Sigmoid colon (tissue), 6 donors: ENCODE measurements at regions not wholly inside any gene's neighbourhood (a gene's known extent, or its start where the extent isn't known, plus 50 kb on each side); places are given as distances from the start of the nearest gene placed in this dataset.

Experiments
- DNase-seq: peaks from one replicate; pipeline ENCODE4 v3.0.0-alpha.2; 2019
- H3K27ac ChIP-seq, 4 donors: fragments of 200-600 bp; sonication (generic); one replicate each; pipeline ENCODE4 v1.5.1; 2016 to 2019; ENCODE audit warnings: mild to moderate bottlenecking in 1 of 4
- H3K27me3 ChIP-seq, 3 donors: fragments of 200-600 bp; sonication (generic); one replicate each; pipeline ENCODE4 v1.5.1; 2019; ENCODE audit warnings: mild to moderate bottlenecking in 1 of 3
- H3K36me3 ChIP-seq, 4 donors: fragments of 200-600 bp; sonication (generic); one replicate each; pipeline ENCODE4 v1.5.1; 2016 to 2019
- H3K4me1 ChIP-seq, 4 donors: fragments of 200-600 bp; sonication (generic); one replicate each; pipeline ENCODE4 v1.5.1; 2017 to 2019
- H3K4me3 ChIP-seq, 4 donors: fragments of 200-600 bp; sonication (generic); one replicate each; pipeline ENCODE4 v1.5.1; 2017 to 2019; ENCODE audit warnings: mild to moderate bottlenecking in 2 of 4, moderate library complexity in 1 of 4
- H3K9me3 ChIP-seq, 4 donors: fragments of 200-600 bp in 3 of 4; sonication (generic) in 3 of 4; one replicate each; pipeline versions ENCODE4 v1.5.1 to v1.6.1; 2013 to 2019
- EP300 ChIP-seq, 4 donors: sonication (generic); formaldehyde crosslinking; IDR thresholded peaks; one replicate each; pipeline ENCODE4 v1.6.1; 2017; ENCODE audit warnings: antibody characterized with exemption in 4 of 4
- POLR2A ChIP-seq, 2 donors: fragments of 450-650 bp; IDR thresholded peaks; one replicate each; pipeline ENCODE4 v1.6.1; 2016; ENCODE audit warnings: antibody characterized with exemption in 2 of 2, mild to moderate bottlenecking in 2 of 2, moderate library complexity in 2 of 2
- POLR2AphosphoS5 ChIP-seq, 4 donors: sonication (generic); formaldehyde crosslinking; IDR thresholded peaks; one replicate each; pipeline ENCODE4 v1.6.1; 2017; ENCODE audit warnings: antibody characterized with exemption in 4 of 4
- WGBS, 2 donors: extraction: QIAGEN DNeasy Blood & Tissue Kit; methylation state at CpG; one replicate each; pipeline ENCODE4 v1.1.7; 2013; 5-methylcytosine and 5-hydroxymethylcytosine counted together
- intact Hi-C: fragments of 100-400 bp; cut with DNase I; formaldehyde crosslinking; loops from one replicate; pipeline ENCODE4 v1.15.1; 2023
- TF ChIP-seq, protein P1 (sequence below), 4 experiments: fragments of 450-650 bp in 3 of 4; fragments of 200-600 bp in 1 of 4; IDR thresholded peaks; one replicate each; pipeline ENCODE4 v1.5.1; 2016 to 2019; ENCODE audit warnings: antibody characterized with exemption in 4 of 4, mild to moderate bottlenecking in 3 of 4, moderate library complexity in 2 of 4
- donor health status: healthy with polysubstance abuse.
- donor health status: healthy.

DNA sequence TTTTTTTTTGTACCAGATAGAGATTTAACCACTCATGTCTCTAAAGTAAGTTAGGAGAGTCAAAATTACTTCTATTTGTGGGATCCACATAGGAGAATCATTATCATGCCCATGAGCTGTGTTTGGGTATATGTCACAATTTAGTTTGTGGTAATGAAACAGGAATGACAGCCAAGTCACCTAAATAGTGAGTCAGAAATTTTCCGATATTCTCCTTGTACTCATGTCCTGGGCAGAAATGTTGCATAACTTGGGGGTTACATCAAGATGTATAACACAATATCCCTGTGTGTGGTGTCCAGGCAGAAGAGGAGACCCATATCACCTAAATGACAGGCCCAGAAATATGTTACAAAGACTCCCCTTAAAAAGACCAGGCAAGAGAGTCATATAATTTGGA, 1181.4 kb upstream of the AMELY start:
- Histone ChIP-seq H3K9me3 (no peaks in the 10 kb centered on the region), H3K4me3 (no peak overlapping the region), H3K27ac (no peak overlapping the region), H3K4me1 (no peaks in the 10 kb centered on the region), H3K27me3 (no peaks in the 10 kb centered on the region), H3K36me3 (no peaks in the 10 kb centered on the region)
- WGBS, 2 donors: 98 to 100% methylated on average over 1 of the region's 1 CpG
- DNase-seq: no peak
- no peak for TF ChIP-seq EP300 (IDR thresholded peaks at IDR 0.05)
- TF ChIP-seq POLR2AphosphoS5 (IDR thresholded peaks at IDR 0.05): no peak
- TF ChIP-seq POLR2A (IDR thresholded peaks at IDR 0.05): no peak
- TF ChIP-seq, protein P1, sequence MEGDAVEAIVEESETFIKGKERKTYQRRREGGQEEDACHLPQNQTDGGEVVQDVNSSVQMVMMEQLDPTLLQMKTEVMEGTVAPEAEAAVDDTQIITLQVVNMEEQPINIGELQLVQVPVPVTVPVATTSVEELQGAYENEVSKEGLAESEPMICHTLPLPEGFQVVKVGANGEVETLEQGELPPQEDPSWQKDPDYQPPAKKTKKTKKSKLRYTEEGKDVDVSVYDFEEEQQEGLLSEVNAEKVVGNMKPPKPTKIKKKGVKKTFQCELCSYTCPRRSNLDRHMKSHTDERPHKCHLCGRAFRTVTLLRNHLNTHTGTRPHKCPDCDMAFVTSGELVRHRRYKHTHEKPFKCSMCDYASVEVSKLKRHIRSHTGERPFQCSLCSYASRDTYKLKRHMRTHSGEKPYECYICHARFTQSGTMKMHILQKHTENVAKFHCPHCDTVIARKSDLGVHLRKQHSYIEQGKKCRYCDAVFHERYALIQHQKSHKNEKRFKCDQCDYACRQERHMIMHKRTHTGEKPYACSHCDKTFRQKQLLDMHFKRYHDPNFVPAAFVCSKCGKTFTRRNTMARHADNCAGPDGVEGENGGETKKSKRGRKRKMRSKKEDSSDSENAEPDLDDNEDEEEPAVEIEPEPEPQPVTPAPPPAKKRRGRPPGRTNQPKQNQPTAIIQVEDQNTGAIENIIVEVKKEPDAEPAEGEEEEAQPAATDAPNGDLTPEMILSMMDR (IDR thresholded peaks at IDR 0.05): no peak
- intact Hi-C loops: no loop called here

DNA sequence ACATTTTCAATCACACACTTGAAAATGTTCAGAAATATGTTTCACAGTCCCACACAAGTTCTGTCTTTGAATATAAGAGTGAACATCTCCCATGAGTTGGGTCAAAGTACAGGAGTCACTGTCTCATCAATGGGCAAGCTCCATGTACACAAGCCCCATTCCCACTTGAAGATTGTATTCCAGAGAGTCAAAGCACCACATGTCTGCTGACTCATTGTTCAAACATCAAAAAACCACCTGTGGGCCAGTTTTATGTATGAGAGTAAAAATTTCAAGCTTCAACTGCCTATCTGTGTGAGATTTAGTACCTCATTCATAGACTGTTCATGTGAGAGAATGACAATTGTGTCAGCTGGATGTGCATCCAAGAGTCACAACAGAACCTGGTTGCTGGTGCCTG, 1174.4 kb upstream of the AMELY start:
- H3K36me3 ChIP-seq: no peaks in the 10 kb centered on the region

DNA sequence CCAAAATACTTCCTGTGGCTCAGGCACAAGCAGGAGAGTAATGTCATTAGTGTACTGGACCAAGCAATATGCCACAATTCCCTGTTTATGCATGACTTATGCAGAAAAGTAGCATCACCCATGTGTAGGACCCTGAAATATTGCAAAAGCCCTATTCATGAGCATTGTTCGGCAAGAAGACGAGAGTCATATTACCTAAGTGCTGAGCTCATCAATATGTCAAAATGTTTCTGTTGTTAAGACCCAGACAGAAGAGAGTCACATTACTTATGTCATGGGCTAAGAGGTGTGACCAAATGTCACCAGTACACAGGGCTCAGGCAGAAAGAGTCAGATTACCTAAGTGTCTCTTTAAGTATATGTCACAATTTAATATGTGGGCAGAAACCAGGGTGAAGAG, 1172.6 kb upstream of the AMELY start:
- Histone ChIP-seq H3K4me3 (no peak overlapping the region), H3K4me1 (no peaks in the 10 kb centered on the region), H3K36me3 (no peaks in the 10 kb centered on the region), H3K27me3 (no peaks in the 10 kb centered on the region), H3K27ac (no peak overlapping the region), H3K9me3 (no peaks in the 10 kb centered on the region)
- DNase-seq: no peak
- intact Hi-C loops: no loop called here
- 91 to 93% methylated on average over 2 of the region's 2 CpGs for WGBS, 2 donors
- TF ChIP-seq POLR2A (IDR thresholded peaks at IDR 0.05) (no peak), POLR2AphosphoS5 (IDR thresholded peaks at IDR 0.05) (no peak), EP300 (IDR thresholded peaks at IDR 0.05) (no peak)
- TF ChIP-seq, protein P1 (IDR thresholded peaks at IDR 0.05): no peak

More for the DNA sequence above, 1174.4 kb upstream of the AMELY start:
- no peak for DNase-seq
- TF ChIP-seq, protein P1 (IDR thresholded peaks at IDR 0.05): no peak
- no peak for TF ChIP-seq POLR2AphosphoS5 (IDR thresholded peaks at IDR 0.05)
- no peak for TF ChIP-seq POLR2A (IDR thresholded peaks at IDR 0.05)
- no peak for TF ChIP-seq EP300 (IDR thresholded peaks at IDR 0.05)
- no peaks in the 10 kb centered on the region for H3K4me1 ChIP-seq
- H3K27ac ChIP-seq: no peak overlapping the region
- H3K4me3 ChIP-seq: no peak overlapping the region
- H3K27me3 ChIP-seq: no peaks in the 10 kb centered on the region
- intact Hi-C loops: no loop called here
- H3K9me3 ChIP-seq: no peaks in the 10 kb centered on the region

DNA sequence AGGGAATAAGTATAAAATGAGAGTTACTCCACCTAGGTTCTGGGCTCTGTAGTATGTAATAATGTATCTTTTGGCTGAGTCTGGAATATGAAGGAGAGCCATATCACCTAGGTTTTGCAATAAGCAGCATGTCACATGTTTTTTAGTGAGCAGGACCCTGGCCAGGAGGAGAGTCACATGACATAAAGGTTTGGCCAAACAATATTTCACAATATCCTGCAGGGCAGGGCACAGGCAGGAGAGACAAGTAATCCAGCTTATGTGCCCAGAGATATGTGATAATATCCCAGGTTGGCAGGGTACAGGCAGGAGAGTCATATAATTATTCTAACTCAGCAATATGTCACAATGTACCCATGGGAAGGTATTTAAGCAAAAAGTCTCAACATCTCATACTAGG, 1169.6 kb upstream of the AMELY start:
- intact Hi-C loops: no loop called here
- TF ChIP-seq, protein P1 (IDR thresholded peaks at IDR 0.05): no peak
- TF ChIP-seq POLR2A (IDR thresholded peaks at IDR 0.05) (no peak), POLR2AphosphoS5 (IDR thresholded peaks at IDR 0.05) (no peak), EP300 (IDR thresholded peaks at IDR 0.05) (no peak)
- Histone ChIP-seq H3K36me3 (no peaks in the 10 kb centered on the region), H3K4me1 (no peaks in the 10 kb centered on the region), H3K9me3 (no peaks in the 10 kb centered on the region), H3K27ac (no peak overlapping the region), H3K4me3 (no peak overlapping the region), H3K27me3 (no peaks in the 10 kb centered on the region)
- no peak for DNase-seq

DNA sequence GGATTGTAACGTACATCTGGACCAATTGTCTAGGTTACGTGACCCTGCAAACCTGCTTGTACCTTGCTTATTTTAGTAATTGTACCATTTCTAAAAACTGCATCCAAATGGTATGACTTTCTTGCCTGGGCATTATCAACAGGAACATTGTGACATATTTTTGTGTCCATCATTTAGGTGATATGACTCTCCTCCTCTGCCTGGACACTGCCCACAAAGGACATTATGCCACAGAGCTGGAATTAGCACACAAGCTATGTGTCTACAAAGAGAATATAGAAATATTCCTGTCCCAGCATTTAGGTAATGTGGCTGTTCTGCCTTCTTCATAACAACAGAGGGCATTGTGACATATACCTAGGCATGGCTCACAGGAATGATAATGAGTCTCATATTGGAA, 1153.7 kb upstream of the AMELY start:
- Histone ChIP-seq H3K36me3 (no peaks in the 10 kb centered on the region), H3K27ac (no peak overlapping the region), H3K9me3 (no peaks in the 10 kb centered on the region), H3K4me1 (no peaks in the 10 kb centered on the region), H3K27me3 (no peaks in the 10 kb centered on the region), H3K4me3 (no peak overlapping the region)
- intact Hi-C loops: no loop called here
- no peak for DNase-seq
- TF ChIP-seq POLR2A (IDR thresholded peaks at IDR 0.05) (no peak), POLR2AphosphoS5 (IDR thresholded peaks at IDR 0.05) (no peak), EP300 (IDR thresholded peaks at IDR 0.05) (no peak)
- TF ChIP-seq, protein P1 (IDR thresholded peaks at IDR 0.05): no peak
- 82 to 86% methylated on average over 2 of the region's 2 CpGs for WGBS, 2 donors
